ENCODE measurements at regions not wholly inside any gene's neighbourhood (a gene's known extent, or its start where the extent isn't known, plus 50 kb on each side); places are given as distances from the start of the nearest gene placed in this dataset.

DNA sequence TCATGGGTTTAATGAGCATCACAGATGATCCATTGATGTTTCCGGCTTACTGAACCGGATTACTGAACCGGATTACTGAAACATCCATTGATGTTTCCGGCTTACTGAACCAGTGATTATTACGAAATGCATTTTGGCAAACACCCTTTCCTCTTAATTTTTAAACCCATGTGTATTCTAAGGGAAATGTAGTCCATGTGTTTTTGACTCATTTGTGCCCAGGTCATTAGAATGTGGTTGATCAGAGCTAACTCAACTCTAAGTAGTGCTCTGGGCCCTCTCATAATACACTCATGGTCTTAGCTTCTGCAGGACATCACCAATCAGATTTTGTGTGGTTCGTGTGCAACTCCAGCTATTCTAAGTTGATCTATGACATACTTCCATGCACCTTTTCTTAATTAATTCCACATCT, 141.6 kb downstream of the SPATA18 start:
- ChIA-PET POLR2A (no interaction called here), CTCF (no interaction called here)
- Mint-ChIP-seq H3K36me3 (no peaks in the 10 kb centered on the region), H3K4me3 (no peak overlapping the region), H3K27me3 (ENCODE audit: low read depth) (no peaks in the 10 kb centered on the region), H3K9me3 (no peaks in the 10 kb centered on the region), H3K4me1 (no peaks in the 10 kb centered on the region), H3K27ac (no peak overlapping the region)
- no peak for DNase-seq (ENCODE audit: low spot score)
- no peak for ATAC-seq
- TF ChIP-seq CTCF (IDR thresholded peaks at IDR 0.05) = no peak
- no peak for TF ChIP-seq MAX (CRISPR knock-in tag; IDR thresholded peaks at IDR 0.05)
- no peak for TF ChIP-seq NR1H2 (CRISPR knock-in tag; IDR thresholded peaks at IDR 0.05)
- TF ChIP-seq TP53 (CRISPR knock-in tag; IDR thresholded peaks at IDR 0.05) = no peak
- no peak for TF ChIP-seq USF2 (CRISPR knock-in tag; IDR thresholded peaks at IDR 0.05)
- no peak for TF ChIP-seq ZMAT4 (CRISPR knock-in tag; IDR thresholded peaks at IDR 0.05)
- no peak for TF ChIP-seq SMAD4 (CRISPR knock-in tag; IDR thresholded peaks at IDR 0.05)

DNA sequence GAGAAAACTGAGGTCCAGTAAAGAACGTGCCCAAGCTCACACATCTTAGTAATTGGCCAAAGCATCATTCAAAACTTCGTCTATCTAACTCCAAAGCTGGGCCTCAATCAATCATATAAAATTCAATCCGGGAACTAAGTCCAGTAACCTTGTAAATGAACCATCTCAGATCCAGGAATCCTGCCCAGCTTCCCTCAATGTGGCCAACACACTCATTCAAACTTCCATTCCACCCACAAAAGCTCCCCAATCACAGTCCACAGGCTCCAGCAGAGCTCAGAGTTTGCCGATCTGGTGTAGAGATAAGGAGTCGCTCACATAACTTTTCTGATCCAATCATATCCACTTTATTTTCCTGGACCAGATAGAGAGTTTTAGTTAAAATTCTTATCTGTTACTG, 144.8 kb downstream of the SPATA18 start:
- Mint-ChIP-seq H3K4me1 (peaks cover 15% of the 10 kb centered on the region), H3K27me3 (ENCODE audit: low read depth) (no peaks in the 10 kb centered on the region), H3K9me3 (peaks cover under 1% of the 10 kb centered on the region), H3K4me3 (no peak overlapping the region), H3K27ac (no peak overlapping the region), H3K36me3 (no peaks in the 10 kb centered on the region)
- no peak for ATAC-seq
- no peak for DNase-seq (ENCODE audit: low spot score)
- CTCF ChIA-PET = no interaction called here
- POLR2A ChIA-PET = no interaction called here
- no peak for TF ChIP-seq TCF7 (CRISPR knock-in tag; IDR thresholded peaks at IDR 0.05; ENCODE audit: low read depth)
- no peak for TF ChIP-seq CBFB (CRISPR knock-in tag; IDR thresholded peaks at IDR 0.05; ENCODE audit: low read depth)
- TF ChIP-seq ZNF232 (CRISPR knock-in tag; IDR thresholded peaks at IDR 0.05) = no peak
- TF ChIP-seq E2F5 (CRISPR knock-in tag; IDR thresholded peaks at IDR 0.05) = no peak
- no peak for TF ChIP-seq TP53 (CRISPR knock-in tag; IDR thresholded peaks at IDR 0.05)
- TF ChIP-seq, protein P1, sequence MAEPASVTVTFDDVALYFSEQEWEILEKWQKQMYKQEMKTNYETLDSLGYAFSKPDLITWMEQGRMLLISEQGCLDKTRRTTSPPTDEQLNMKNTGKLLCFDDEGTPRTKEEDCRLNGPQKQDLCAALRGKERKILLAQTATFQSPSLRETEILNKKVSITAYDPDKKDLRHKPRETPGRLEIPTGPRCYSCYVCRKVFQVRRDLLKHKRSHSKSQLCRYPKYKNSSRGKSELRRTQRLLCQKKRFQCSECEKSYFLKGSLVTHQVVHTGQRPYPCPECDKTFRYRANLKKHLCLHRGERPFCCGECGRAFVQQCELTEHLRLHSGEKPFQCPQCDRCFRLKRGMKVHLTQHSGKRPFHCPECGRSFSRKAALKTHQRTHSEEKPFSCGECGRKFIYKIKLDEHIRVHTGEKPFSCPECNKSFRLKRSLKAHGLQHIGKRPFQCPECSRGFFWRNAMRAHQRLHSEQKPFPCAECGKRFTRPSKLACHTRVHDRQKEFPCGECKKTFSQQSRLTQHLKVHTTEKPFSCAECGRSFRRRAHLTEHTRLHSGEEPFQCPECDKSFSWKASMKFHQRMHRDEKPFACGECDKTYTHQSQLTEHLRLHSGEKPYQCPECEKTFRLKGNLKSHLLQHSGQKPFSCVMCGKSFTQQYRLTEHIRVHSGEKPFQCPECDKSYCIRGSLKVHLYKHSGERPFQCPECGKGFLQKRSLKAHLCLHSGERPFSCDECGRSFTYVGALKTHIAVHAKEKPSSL (CRISPR knock-in tag; conservative IDR thresholded peaks at IDR 0.05) = no peak
- TF ChIP-seq JUN (CRISPR knock-in tag; IDR thresholded peaks at IDR 0.05) = no peak
- no peak for TF ChIP-seq USF1 (CRISPR knock-in tag; IDR thresholded peaks at IDR 0.05)
- TF ChIP-seq MYBL2 (CRISPR knock-in tag; IDR thresholded peaks at IDR 0.05) = no peak
- TF ChIP-seq ZBTB21 (CRISPR knock-in tag; IDR thresholded peaks at IDR 0.05; ENCODE audit: borderline replicate concordance) = no peak
- TF ChIP-seq ATF3 (CRISPR knock-in tag; conservative IDR thresholded peaks at IDR 0.05) = no peak
- no peak for TF ChIP-seq ATF1 (CRISPR knock-in tag; IDR thresholded peaks at IDR 0.05)
- no peak for TF ChIP-seq SP1 (CRISPR knock-in tag; conservative IDR thresholded peaks at IDR 0.05)
- TF ChIP-seq HMGA2 (CRISPR knock-in tag; IDR thresholded peaks at IDR 0.05) = no peak
- TF ChIP-seq GTF2I (CRISPR knock-in tag; conservative IDR thresholded peaks at IDR 0.05) = no peak
- no peak for TF ChIP-seq ZNF512 (CRISPR knock-in tag; IDR thresholded peaks at IDR 0.05; ENCODE audit: borderline replicate concordance)
- TF ChIP-seq NR3C1 (CRISPR knock-in tag; conservative IDR thresholded peaks at IDR 0.05; ENCODE audit: low read depth) = no peak
- TF ChIP-seq OVOL2 (CRISPR knock-in tag; IDR thresholded peaks at IDR 0.05; ENCODE audit: borderline replicate concordance) = no peak
- TF ChIP-seq ZNF416 (CRISPR knock-in tag; IDR thresholded peaks at IDR 0.05) = no peak
